22Rv1 (cell line): ENCODE measurements at regions not wholly inside any gene's neighbourhood (a gene's known extent, or its start where the extent isn't known, plus 50 kb on each side); places are given as distances from the start of the nearest gene placed in this dataset.

Source experiments
- CTCF ChIP-seq: fragments of 450-650 bp; IDR thresholded peaks from 2 replicates; pipeline ENCODE4 v1.5.1; 2017; ENCODE audit warnings: mild to moderate bottlenecking
- ZFX ChIP-seq: fragments of 450-650 bp; IDR thresholded peaks from 2 replicates; pipeline ENCODE4 v1.6.1; 2017; ENCODE audit warnings: antibody characterized with exemption, borderline replicate concordance

DNA sequence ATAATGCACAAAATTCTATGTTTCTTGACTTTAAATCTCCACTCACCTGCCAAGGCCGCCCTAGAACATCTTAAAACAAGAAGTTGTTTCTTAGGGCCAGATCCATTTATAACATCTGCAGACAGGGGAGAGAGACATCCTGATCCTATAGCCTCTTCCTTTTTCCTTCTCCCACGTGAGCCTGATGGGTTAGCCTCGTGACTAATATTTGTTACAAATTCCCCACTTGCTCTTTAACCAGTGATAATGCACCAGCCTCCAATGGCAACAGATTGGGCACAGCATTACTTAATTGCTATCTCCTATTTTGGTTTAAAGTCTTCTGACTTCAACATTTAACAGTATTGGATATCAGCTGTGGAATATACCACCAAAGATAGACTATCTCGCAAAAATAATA is 196.5 kb downstream of the GADD45G start:
- no peak for TF ChIP-seq CTCF
- TF ChIP-seq ZFX: no peak
